Erythroblast (primary cell): ENCODE measurements at regions not wholly inside any gene's neighbourhood (a gene's known extent, or its start where the extent isn't known, plus 50 kb on each side); places are given as distances from the start of the nearest gene placed in this dataset.

Source experiments
- GATA1 ChIP-seq: IDR thresholded peaks from 2 replicates; pipeline ENCODE4 v1.6.1; 2011; ENCODE audit warnings: low read depth, mild to moderate bottlenecking, control low read depth, low read length, moderate library complexity
- POLR2A ChIP-seq: IDR thresholded peaks from 2 replicates; pipeline ENCODE4 v1.6.1; 2011; ENCODE audit warnings: mild to moderate bottlenecking, low read length

GRCh38 chr12:19692566-19692965, 253.3 kb downstream of the AEBP2 start:
- no peak for TF ChIP-seq GATA1
- TF ChIP-seq POLR2A, result no peak
